ENCODE measurements at regions not wholly inside any gene's neighbourhood (a gene's known extent, or its start where the extent isn't known, plus 50 kb on each side); places are given as distances from the start of the nearest gene placed in this dataset.

DNA sequence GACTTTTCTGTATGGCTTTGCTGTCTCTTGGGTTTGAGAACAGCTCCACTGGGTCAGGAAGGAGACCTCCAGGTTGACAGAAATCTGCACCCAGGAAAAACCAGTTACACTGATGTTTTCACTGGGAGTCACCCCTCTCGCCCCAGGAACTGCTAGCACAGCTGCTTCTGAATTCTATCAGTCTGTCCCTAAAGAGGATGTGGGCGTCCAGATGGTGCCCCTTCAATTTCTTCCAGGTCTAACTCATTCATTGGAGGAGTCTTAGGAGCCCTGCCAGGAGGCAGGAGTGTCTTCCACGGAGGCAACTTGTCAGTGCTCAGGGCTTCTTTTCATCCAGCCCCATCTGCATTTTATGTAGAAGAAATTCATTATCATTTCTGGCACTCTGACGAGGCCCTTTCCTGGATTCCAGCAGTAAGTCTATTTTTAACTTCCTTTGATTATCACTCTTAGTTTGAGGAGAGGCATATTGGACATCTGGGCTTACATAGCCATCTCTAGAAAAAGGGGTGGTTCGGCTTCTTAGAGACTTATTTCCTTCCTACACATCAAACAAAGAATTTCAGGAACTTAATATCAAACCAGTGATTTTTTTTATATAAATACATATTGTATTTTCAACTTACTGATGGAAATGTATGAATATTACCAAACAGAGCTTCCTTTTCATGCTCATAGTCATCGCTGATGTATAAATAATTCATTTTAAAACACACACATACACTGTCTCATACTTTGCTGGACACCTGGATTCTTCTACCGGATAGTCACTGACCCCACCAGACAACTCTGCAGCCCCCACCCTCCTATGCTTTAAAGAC lies 148.8 kb downstream of the IRX2 start:
- no peak for DNase-seq

DNA sequence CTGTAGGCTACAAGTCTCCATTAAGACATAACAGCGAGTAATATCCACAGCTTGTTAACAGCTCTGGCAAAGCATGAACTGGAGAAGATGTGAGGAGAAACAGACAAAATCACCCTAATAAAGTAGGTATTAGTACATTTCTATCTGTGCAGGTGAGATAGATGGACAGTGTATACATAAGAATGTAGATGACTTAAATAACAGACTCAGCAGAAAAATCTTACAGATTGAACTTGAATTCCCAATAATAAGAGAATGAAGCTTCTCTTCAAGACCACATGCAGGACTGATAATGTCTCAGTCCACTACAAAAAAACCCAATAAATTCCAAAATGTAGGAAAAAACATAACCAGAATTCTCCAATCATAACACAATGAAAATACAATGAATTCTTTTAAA lies 153.0 kb downstream of the IRX2 start:
- DNase-seq, result no peak

DNA sequence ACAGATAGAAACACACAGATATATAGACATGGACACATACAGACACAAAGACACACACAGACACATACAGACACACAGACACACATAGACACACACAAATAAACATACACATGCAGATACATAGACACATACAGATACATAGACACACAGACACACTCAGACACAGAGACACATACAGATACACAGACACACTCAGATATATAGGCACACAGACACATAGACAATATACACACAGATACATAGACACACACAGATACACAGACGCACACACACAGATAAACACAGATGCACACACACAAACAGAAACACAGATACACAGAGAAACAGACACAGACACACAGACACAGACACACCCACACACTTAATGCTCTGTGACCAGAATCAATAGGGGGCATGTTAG lies 156.8 kb downstream of the IRX2 start:
- DNase-seq, result no peak

DNA sequence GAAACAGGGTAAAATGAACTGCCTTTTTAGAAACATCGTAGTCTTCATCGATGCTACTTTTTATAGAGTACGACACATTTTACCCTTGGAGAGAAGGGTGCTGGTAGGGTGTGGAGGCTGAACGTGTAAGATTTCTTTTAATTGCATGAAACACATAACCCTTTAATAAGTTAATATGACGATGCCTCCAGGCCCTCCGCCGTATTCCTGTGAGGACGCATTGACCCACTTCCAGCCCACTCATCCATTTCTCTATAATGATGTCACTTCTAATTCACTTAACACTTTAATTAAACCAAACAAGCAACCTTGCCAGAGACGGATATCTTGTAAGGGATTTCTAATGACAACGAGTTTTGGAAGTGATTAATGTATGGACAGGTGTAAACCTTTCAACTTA lies 158.7 kb downstream of the IRX2 start:
- no peak for DNase-seq

DNA sequence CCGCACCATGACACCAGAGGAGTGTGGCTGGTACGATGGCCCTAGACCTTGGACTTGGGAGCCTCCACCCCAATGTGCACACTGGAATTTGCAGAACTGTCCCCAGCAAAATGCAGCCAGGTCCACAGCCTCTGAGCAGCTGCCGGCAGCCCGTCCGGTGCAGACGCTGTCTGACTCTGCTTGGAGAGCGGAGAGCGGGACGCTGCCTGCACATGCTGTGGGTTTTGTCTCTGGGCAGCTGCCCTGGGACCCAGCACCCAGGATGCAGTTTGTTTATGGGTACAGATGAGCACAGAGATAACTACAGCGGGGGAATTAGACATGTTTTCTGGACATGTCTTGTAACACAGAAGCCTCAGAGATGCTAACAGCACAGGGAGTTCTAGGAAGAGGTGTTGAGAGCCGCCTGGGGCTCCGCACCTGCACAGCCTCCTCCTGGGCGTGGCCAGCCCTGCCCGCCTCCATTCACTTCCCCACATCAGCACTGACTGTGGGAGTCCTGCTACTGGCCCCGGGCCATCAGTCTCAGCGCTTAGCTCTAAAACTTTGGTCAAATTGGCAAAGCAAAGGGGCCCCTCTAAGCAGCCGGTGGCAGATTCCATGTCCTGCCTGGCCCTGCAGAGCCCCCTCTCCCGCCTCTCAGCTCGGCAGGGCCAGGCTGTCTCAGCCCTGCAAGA lies 159.6 kb downstream of the IRX2 start:
- DNase-seq, result no peak

DNA sequence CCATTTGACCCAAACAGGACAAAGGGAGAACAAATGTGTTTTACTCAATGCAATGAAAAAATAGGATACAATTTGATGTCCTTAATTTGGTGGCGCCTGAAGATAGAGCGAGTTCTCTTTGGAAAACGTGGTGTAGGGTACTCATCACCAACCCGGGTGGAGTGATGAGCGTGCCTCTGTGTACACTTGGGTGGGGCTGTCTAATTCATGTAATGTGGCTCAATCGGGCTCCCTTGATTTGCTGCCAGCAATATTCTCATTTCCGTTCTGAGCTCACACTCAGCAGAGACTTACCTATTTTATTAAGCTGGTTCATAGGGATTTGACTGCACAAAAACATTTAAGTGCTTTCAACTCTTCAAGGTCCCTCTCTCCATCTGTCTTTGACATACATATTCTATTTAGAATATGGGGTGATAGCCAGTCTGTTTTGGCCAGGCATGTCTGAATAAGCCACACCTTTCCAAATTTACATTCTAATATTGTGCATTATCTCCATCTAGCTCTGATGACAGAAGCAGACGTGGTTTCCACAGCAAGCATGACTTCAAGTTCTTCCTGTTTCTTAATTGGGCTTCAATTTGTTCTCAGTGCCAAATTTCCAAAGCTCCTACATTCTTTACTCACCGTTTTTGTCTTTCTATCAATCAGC lies 162.5 kb downstream of the IRX2 start:
- DNase-seq, result no peak

DNA sequence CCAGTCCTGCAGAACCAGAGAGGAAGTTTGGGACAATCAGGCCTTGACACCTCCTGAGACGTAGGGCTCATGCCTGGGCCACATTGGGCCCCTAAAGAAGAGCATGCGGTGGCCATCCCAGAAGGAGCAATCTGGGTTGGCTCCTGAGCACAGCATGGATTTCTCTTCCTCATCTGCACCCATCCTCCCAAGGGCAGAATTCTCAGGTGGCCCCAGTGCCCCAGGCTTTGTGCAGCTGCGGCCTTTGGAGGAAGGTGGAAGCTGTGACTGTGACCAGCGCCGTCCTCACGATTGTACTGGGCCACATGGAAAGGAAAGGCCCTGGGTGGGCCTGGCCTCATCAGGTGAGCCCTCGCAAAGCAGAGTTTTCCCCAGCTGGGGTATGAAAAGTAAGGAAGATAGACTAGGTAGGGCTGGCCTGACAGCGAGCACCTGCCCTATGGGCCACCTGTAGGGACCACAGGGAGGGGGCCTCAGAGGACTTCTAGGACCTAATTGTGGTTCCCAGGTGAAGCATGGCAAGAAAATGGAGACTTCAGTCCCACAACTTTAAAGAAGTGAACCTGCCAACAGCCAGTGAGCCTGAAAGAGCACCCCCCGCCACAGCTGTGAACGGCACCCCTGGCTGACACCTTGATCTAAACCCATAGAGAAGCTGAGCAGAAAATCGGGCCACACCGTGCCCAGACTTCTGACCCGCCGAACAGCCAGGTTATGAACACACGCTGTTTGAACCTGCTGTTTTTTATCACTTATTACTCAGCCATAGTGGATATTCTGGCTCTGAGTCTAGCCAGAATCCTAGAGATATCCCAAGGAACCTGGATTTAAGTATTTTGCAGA lies 164.1 kb downstream of the IRX2 start:
- DNase-seq, result no peak

DNA sequence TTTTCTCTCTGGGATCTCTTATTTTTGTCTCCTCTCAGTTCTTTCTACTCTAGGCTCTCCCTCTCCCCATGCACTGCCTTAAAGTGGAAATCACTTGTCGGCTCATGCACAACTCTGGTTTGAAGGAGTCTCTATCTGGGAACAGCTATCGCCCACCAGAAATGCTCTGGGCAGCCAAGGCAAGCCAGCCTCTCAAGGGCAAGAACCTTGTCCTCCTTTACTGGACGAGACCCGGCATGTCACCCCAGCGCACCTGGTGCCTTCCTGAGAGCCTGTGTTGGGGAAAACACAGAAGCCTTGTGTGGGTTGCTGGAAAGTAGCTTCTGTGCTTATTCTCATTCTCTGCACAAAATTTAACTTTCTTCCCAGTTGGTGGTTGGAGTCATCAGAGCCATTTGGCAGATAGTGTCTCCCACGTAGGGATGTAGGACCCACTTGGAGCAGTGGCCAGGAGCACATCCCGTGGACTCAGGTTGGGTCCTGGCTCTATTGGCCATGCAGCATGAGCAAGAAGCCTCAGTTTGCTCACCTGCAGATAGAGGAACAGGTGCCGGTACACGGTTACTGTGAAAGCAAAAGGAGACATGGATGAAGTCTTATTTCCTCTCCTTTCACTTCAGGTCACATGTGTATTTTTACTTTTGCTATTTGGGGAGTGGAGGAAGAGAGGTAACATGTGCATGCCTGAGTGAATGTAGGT lies 165.3 kb downstream of the IRX2 start:
- no peak for DNase-seq

DNA sequence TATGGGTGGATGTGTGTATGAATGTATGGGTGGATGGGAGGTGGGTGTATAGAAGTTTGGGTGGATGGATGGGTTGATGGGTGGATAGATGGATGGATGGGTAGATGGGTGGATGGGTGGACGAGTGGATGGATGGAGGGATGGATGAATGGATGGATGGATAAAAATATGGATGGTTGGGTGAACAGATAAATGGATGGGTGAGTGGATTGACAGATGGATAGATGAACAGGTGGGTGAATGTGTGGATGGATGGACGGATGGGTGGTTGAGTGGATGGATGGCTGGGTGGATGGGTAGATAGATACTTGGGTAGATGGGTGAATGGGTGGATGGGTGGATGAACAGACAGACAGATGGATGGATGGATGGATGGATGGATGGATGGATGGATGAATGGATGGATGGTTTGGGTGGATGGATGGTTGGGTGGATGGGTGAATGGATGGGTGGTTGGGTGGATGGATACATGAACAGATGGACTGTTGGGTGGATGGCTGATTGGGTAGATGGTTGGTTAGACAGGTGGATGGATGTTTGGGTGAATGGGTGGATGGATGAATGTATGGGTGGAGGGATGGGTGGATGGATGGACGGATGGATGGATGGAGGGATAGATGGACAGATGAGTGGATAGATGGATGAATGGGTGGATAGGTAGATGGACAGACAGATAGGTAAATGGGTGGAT lies 166.8 kb downstream of the IRX2 start:
- DNase-seq, result no peak

DNA sequence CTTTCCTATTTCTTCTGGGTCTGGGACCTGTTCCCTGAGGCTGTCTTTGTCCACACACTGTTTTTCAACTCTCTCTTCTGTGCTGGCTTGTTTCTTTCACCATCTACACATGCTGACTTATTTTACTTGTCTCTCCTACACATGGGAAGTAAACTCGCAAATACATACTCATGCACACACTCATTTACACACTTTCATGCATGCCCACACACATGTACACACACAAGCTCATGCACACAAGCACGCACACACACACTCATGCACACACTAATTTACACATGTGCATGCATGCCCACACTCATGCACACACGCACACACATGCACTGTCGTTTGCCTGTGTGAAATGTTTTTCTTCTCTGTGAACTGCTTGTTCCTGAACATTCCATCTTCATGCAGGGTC lies 169.0 kb downstream of the IRX2 start:
- DNase-seq, result no peak

DNA sequence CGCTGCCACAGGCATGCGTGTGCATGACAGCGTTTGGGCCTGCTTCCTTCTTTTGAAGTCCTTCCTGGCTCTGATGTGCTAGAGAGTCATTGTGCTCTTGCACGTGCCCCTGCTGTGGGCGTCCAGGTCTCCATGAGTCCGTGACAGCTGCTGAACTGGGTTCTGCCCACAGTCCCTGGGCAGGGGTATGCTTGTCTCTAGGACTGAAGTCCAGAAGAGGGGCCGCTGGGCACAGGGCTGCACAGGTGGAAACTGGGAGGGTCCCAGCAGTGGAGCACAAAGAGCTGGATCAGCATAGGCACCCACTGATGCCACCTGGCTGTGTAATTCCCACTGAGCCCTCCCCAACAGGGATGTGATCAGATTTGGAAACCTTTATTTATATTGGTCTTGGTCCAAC lies 169.4 kb downstream of the IRX2 start:
- DNase-seq, result no peak

DNA sequence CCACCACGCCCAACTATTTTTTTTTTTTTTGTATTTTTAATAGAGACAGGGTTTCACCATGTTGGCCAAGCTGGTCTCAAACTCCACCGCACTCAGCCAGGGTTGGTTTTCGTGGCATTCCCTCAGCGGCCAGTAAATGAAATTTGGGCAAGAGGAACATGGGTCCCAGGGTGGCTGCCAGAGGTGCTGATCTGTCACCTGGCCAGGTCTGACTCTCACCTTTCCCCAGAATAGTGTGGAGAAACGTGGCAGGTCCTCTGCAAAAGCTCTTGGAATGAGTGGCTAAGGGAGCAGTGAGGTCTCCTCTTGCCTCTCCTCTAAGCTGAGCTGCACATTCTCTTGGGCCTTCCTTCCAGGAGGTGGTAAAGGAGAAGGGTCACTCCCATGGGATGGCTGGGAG lies 170.1 kb downstream of the IRX2 start:
- no peak for DNase-seq

DNA sequence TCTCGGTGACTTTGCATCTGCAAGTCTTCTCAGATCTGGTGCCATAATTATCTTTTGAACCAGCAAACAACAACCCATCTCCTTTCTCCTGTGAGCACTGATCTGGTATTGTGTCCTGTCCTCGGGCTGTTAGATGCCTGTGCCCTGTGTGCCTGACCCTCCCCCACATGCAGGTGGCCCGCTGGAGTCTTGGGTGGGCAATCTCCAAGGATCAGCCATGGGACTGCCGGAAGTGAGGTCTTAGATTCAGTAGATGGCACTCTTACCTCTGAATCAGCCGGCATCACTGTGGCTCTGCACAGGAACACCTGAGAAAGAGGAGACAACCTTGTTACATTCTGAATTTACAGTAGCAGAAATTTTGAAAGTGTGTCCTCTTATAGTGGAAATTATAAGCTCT lies 172.4 kb downstream of the IRX2 start:
- DNase-seq, result no peak

DNA sequence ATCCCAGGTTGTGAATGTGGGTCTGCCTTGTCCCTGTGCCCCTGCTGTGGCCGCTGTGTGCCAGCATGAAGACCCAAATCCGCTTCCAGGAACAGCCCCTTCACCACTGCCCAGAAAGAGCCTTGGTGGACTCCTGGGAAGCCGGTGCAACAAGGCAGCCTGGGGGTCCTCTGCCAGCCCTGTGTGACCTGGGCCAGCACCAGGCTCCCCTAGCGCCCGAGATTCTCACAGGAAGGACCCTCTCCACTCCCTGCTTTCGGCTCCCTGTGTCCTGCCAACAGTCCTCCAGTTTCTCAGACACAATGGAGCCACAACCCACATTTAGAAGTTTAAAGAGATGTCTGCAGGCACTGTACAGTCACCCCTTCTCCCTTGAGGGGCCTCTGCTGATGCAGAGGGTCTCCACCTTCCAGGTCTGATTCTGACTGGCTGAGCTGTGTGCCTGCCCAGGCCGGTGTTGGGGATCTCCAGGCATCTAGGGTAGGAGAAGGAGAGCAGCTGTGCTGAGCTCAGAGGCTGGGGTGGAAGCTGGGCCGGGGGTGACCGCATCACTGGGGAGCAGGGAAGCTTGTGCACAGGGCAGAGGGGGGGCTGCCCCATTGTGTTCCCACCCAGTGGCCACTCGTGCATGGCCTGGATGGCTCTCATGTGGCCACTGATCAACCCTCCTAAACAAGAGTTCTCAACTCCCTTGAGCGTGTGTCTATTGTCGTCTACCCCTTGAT lies 174.0 kb downstream of the IRX2 start:
- no peak for DNase-seq

DNA sequence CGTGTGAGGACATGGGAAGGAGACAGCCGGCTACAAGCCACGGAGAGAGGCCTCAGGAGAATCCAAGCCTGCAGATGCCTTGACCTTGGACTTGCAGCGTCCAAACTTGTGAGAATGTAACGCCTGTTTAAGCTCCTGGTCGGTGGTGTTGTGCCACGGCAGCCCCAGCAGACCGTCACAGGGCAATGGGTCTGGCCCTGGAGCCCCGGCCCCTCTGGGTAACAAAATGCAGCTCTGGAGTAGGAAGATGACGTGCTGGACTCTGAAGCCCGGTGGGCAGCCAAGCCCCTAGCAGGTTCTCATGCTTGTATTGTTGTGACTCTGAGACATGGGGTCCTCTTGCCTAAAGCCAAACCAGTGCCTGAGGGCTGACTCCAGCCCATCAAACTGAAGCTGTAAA lies 174.7 kb downstream of the IRX2 start:
- no peak for DNase-seq

DNA sequence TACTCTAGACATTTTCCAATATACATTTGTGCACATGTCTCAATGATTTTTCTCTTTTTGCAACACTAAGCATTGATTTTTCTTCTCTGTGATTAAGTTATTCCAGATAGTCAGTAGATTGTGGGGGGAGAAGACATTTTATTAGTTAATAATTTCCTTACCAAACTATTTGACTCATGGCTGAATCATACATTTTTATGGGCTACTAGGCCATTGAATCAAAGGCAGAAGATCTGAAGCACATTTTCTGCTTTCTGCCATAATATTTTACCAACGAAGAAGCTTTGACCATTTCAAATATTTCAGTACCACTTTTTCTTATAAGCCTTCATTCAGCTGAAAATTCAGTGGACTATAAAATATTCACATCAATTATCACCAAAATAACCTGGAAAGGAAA lies 175.6 kb downstream of the IRX2 start:
- DNase-seq, result no peak

DNA sequence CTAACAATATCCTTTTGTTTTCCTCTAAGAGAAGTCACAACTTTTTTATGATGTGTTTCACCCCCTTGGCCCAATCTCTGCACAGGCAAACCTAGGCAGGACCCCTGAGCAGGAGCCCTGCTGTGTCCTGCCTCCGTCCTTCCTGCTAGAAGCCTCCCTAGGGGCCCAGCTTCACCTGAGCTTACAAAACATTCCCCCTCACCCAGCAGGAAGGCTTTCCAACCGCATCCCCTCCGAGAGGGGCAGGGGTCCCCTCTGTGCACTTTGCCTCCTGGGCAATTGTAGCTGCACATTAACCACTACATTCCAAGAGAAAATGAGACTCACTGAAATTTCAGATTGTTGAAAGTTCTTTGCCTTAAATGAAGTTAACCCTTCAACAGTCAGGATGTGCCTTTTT lies 176.2 kb downstream of the IRX2 start:
- DNase-seq, result no peak

DNA sequence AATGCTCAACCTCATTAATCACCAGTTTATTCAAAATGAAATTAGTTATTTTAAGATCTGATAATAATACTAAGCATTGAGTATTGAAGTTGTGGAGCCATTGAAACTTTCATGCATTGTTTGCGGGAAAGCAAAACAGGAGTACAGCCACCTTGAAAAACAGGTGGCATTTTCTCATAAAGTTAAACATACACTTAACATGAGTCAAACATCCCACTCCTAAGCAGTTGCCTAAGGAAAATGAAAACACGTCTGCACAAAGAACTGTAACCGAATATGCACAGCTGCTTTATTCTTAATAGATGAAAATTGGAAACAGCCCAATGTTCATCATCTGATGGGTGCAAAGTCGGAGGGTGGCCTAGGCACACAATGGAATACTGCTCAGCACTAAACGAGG lies 177.3 kb downstream of the IRX2 start:
- no peak for DNase-seq

DNA sequence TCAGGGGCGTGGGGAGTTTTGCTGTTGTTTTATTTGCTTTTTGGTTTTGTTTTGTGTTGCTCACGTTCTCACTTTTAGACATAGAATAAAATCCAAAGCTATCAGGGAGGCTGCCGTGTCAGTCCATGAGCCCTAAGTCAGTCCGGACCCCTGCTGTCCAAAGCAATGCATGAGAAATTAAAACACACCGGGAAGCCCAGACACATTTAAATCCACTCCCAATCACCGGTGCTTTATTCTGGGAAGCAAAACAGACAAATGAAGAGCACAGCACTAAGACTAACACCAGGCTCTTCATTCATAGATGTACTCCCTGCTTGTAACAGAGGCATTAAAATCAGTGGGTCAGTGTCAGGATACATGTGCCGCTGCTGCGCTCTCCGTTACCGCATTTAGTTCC lies 180.9 kb downstream of the IRX2 start:
- no peak for DNase-seq

DNA sequence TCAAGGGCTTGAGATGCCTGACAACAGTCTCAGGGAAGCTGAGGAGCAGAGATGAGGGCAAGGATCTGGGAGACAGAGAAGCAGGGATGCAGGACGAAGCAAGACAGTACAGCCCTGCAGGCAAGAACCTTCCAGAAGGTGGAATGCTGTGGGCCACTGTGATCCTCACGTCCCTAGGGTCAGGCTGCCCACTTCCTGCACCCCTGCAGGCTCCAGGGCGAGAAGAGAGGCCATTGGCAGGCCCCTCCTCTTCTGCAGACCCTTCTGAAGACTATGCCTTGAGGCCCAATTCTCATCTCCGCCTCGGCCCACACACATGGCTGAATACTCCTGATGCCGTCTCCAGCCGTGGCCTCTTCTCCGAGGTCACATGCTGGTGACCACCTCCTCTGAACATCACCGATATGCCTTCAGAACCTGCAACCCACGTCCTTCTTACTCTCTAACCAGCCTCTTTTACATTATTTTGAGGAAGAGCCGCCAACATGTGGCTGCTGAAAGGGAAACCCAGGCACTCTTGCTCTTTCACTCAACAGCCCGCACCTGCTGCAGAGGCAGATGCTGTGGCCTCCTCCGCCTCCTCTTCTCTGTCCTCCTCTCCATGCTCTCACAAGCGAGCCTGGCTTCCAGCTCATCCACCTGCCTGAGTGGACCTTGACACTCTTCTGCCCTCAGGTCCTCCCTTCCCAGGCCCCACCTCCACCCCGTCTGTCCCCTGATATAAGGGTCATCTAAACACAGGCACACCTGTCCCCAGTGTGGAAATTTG lies 181.5 kb downstream of the IRX2 start:
- DNase-seq, result no peak

DNA sequence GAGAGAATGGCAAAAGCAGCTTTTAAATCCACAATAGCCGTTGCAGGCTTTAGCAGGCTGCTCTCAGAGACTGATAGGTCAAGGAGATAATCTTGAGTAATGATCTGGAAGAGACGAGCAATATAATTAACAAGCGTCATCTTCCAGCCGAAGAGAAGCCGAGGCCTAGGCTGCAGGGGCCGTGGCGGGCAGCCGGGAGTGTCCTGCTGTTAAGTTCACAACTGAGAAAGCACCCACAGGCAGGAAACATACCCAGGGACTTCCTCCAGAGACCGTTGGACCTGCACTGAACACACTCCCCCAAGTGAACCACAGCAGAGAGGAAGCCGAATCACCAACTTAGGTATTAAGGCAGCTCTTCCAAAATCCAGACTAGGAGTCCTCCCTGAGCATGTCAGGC lies 182.3 kb downstream of the IRX2 start:
- DNase-seq, result no peak

Measured in activated T-cell treated with anti-CD3 and anti-CD28 coated beads for 4 hours (primary cell).